ENCODE measurements at regions not wholly inside any gene's neighbourhood (a gene's known extent, or its start where the extent isn't known, plus 50 kb on each side); places are given as distances from the start of the nearest gene placed in this dataset.

- TF ChIP-seq CTCF (IDR thresholded peaks at IDR 0.05) (peak in 2 of 5 experiments; percentile 7 to 16), EP300 (IDR thresholded peaks at IDR 0.05; ENCODE audit: low read depth) (no peak)
Measured at GRCh38 chr1:5481889-5482288, 510.3 kb downstream of the NPHP4 start.
